Stomach smooth muscle (tissue), 2 donors: ENCODE measurements at regions not wholly inside any gene's neighbourhood (a gene's known extent, or its start where the extent isn't known, plus 50 kb on each side); places are given as distances from the start of the nearest gene placed in this dataset.

Experiments used
- H3K27ac ChIP-seq: one replicate; pipeline ENCODE4 v1.7.0; 2013; ENCODE audit warnings: mild to moderate bottlenecking, low read length, inconsistent platforms
- H3K27me3 ChIP-seq, 2 donors: one replicate each; pipeline ENCODE4 v1.7.0; 2013; ENCODE audit warnings: low read length in 2 of 2; ENCODE audit not compliant: insufficient read depth in 2 of 2, control insufficient read depth in 1 of 2
- H3K36me3 ChIP-seq, 2 donors: one replicate each; pipeline ENCODE4 v1.7.0; 2013; ENCODE audit warnings: low read length in 2 of 2; ENCODE audit not compliant: control insufficient read depth in 2 of 2, insufficient read depth in 2 of 2
- H3K4me1 ChIP-seq: one replicate; pipeline ENCODE4 v1.7.0; 2013; ENCODE audit warnings: low read length; ENCODE audit not compliant: control insufficient read depth, insufficient read depth
- H3K4me3 ChIP-seq, 2 donors: one replicate each; pipeline ENCODE4 v1.7.0; 2013; ENCODE audit warnings: low read length in 2 of 2
- H3K9ac ChIP-seq, 2 donors: one replicate each; pipeline ENCODE4 v1.7.0; 2013; ENCODE audit warnings: low read length in 2 of 2, mild to moderate bottlenecking in 1 of 2
- H3K9me3 ChIP-seq, 2 donors: one replicate each; pipeline ENCODE4 v1.7.0; 2013; ENCODE audit warnings: low read length in 2 of 2; ENCODE audit not compliant: control insufficient read depth in 2 of 2
- donor health status: healthy.
- donor health status: Pancreatic carcinoma.

DNA sequence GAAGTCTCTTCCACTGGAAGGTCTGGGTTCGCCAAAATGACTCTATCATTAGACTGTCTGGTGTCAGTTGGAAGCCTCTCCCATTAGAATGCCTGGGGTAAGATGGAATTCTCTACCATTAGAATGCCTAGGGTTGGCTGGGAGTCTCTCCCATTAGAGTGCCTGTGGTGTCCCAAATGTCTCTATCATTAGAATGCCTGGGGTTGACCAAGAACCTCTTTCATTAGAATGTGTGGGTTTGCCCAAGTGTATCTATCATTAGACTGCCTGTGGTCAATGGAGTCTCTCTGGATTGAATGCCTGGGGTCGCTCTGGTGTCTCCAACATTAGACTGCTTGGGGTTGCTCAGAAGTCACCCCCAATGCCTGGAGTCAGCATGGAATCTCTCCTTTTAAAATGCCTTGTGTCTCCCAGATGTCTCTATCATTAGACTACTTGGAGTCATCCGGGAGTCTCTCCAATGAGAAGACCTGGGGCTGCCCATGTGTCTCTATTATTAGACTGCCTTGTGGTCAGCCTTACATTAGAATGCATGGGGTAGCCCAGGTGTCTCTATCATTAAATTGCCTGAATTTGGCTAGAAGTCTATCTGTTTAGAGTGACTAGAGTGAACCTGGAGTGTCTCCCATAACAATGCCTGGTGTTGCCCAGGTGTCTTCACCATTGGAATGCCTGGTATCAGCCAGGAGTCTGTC is 1518.4 kb downstream of the UQCRFS1 start:
- H3K9ac ChIP-seq = no peak overlapping the region
- no peaks in the 10 kb centered on the region for H3K4me1 ChIP-seq
- peaks cover 4 to 19% of the 10 kb centered on the region in 2 donors for H3K9me3 ChIP-seq
- H3K27me3 ChIP-seq = no peaks in the 10 kb centered on the region
- no peaks in the 10 kb centered on the region for H3K36me3 ChIP-seq
- H3K27ac ChIP-seq = no peak overlapping the region
- H3K4me3 ChIP-seq = no peak overlapping the region

DNA sequence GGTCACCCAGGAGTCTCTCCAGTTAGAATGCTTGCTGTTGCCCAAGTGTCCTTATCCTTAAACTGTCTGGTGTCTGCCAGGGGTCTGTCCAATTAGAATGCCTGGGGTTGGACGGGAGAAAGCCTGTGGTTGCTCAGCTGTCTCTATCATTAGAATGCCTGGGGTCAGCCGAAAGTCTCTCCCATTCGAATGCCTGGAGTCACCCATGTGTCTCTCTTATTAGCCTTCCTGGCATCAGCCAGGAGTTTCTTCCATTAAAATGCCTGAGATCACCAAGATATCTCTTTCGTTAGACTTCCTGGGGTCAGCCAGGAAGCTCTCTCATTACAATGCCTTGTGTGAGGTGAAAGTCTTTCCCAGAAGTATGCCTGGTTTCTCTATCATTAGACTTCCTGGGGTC is 1521.0 kb downstream of the UQCRFS1 start:
- Histone ChIP-seq H3K4me1 (no peaks in the 10 kb centered on the region), H3K9me3 (peaks cover 4 to 19% of the 10 kb centered on the region in 2 donors), H3K4me3 (no peak overlapping the region)

DNA sequence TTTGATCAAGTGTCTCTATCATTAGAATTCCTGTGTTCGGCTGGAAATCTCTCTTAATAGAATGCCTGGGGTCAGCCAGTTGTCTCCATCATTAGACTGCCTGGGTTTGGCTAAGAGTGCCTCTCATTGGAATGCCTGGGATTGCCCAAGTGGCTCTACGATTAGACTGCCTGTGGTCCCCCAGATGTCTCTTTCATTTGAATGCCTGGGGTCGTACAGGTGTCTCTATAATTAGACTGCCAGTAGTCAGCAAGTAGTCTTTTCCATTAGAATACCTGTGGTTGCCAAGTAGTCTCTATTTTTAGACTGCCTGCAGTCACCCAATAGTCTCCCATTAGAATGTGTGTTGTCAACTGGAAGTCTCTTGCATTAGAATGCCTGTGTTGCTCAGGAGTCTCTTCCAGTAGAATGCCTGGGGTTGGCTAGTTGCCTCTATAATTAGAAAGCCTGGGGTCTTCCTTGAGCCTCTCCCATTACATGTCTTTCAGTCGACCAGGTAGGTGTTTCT is 1523.2 kb downstream of the UQCRFS1 start:
- H3K27ac ChIP-seq = no peak overlapping the region
- H3K9me3 ChIP-seq = peaks cover 4 to 16% of the 10 kb centered on the region in 2 donors
- H3K4me3 ChIP-seq = no peak overlapping the region
- H3K27me3 ChIP-seq = no peaks in the 10 kb centered on the region
- H3K36me3 ChIP-seq = no peaks in the 10 kb centered on the region
- no peak overlapping the region for H3K9ac ChIP-seq
- no peaks in the 10 kb centered on the region for H3K4me1 ChIP-seq

More for the DNA sequence above, 1521.0 kb downstream of the UQCRFS1 start:
- Histone ChIP-seq H3K9ac (no peak overlapping the region), H3K27me3 (no peaks in the 10 kb centered on the region), H3K27ac (no peak overlapping the region), H3K36me3 (no peaks in the 10 kb centered on the region)

DNA sequence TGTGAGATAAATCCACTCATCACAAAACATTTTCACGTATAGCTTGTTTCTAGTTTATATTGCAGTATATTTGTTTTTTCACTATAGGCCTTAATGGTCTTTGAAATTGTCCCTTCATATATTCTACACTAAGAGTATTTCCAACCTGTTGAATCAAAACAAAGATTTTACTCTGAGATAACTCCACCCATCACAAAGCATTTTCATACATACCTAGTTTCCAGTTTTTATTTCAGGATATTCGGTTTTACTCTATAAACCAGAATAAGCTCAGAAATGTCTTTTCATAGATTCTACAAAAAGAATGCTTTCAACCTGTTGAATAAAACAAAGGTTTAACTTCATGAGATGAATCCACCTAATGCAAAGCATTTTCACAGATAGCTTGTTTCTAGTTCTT is 1528.7 kb downstream of the UQCRFS1 start:
- Histone ChIP-seq H3K27me3 (no peaks in the 10 kb centered on the region), H3K9me3 (no peaks in the 10 kb centered on the region), H3K9ac (no peak overlapping the region), H3K4me1 (no peaks in the 10 kb centered on the region), H3K36me3 (no peaks in the 10 kb centered on the region), H3K4me3 (no peak overlapping the region), H3K27ac (no peak overlapping the region)

DNA sequence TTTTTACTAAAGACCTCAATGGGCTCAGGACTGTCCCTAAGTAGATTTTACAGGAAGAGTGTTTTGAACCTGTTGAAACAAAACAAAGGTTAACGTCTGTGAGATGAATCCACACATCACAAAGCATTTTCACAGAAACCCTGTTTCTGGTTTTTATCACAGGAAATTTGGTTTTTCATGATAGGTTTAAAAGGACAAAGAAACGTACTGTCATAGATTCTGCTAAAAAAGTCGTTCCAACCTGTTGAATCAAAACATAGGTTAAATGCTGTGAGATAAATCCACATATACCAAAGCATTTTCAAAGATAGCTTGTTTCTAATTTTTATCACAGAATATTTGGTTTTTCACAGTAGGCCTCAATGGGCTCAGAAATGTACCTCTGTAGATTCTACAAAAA is 1531.0 kb downstream of the UQCRFS1 start:
- H3K36me3 ChIP-seq = no peaks in the 10 kb centered on the region
- H3K9ac ChIP-seq = no peak overlapping the region
- H3K9me3 ChIP-seq = no peaks in the 10 kb centered on the region
- H3K4me3 ChIP-seq = no peak overlapping the region
- no peaks in the 10 kb centered on the region for H3K27me3 ChIP-seq
- H3K4me1 ChIP-seq = peaks cover 2% of the 10 kb centered on the region
- no peak overlapping the region for H3K27ac ChIP-seq

DNA sequence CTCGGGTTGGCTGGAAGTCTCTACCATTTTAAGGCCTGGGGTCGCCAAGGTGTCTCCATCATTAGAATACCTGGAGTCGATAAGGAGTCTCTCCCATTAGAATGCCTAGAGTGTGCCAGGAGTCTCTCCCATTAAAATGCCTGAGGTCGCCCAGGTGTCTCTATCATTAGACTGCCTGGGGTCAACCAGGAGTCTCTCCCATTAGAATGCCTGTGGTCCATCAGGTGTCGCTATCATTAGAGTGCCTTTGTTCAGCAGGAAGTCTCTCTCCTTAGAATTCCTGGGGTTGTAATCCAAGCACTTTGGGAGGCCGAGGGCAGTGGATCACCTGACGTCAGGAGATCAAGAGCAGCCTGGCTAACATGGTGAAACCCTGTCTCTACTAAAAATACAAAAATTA is 1533.0 kb downstream of the UQCRFS1 start:
- no peaks in the 10 kb centered on the region for H3K9me3 ChIP-seq

DNA sequence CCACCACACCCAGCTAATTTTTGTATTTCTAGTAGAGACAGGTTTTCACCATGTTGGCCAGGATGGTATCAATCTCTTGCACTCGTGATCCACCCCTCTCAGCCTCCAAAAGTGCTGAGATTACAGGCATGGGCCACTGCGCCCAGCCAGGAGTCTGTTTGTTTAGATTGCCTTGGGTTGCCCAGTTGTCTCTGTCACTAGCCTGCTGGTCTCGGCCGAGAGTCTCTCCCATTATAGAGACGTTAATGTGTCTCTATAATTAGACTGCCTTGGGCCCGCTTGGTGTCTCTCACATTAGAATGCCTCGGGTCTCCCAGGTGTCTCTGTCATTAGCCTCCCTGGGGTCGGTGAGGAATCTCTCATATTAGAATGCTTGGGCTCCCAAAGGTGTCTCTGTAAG is 1533.6 kb downstream of the UQCRFS1 start:
- peaks cover 3% of the 10 kb centered on the region for H3K4me1 ChIP-seq
- no peaks in the 10 kb centered on the region for H3K27me3 ChIP-seq
- no peaks in the 10 kb centered on the region for H3K36me3 ChIP-seq
- H3K27ac ChIP-seq = no peak overlapping the region
- H3K9me3 ChIP-seq = no peaks in the 10 kb centered on the region
- no peak overlapping the region for H3K4me3 ChIP-seq
- H3K9ac ChIP-seq = no peak overlapping the region

More for the DNA sequence above, 1533.0 kb downstream of the UQCRFS1 start:
- Histone ChIP-seq H3K9ac (no peak overlapping the region), H3K4me1 (peaks cover 3% of the 10 kb centered on the region), H3K4me3 (no peak overlapping the region), H3K27me3 (no peaks in the 10 kb centered on the region), H3K36me3 (no peaks in the 10 kb centered on the region), H3K27ac (no peak overlapping the region)

DNA sequence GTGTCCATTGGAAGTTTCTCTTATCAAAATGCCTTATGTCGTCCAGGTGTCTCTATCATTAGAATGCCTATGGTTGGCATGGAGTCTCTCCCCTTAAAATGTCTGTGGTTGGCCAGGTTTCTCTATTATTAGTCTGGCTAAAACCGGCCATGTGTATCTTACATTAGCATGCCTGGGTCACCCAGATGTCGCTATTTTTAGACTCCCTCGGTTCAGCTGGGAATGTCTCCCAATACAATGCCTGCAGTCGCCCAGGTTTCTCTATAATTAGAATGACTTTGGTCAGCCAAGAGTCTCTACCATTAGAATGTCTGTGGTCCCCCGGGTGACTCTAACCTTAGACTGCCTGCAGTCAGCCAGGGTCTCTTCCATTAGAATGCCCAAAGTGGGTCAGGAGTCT is 1536.1 kb downstream of the UQCRFS1 start:
- Histone ChIP-seq H3K27ac (no peak overlapping the region), H3K36me3 (no peaks in the 10 kb centered on the region), H3K27me3 (no peaks in the 10 kb centered on the region), H3K9me3 (no peaks in the 10 kb centered on the region), H3K4me3 (no peak overlapping the region), H3K4me1 (peaks cover 3% of the 10 kb centered on the region), H3K9ac (no peak overlapping the region)

DNA sequence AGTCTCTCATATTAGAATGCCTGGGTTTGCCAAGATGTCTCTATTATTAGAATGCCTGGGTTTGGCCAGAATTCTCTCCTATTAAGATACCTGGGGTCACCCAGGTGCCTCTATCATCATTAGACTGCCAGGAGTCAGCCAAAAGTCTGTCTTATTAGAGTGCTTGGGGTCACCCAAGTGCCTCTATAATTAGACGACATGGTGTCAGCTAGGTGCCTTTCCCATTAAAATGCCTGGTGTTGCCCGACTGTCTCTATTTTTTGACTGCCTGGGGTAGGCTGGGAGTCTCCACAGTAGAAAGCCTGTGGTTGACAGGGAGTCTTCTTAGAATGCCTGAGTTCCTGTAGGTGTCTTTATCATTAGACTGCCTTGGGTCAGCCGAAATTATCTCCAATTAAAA is 1536.6 kb downstream of the UQCRFS1 start:
- Histone ChIP-seq H3K36me3 (no peaks in the 10 kb centered on the region), H3K27me3 (no peaks in the 10 kb centered on the region), H3K4me1 (peaks cover 3% of the 10 kb centered on the region), H3K9me3 (no peaks in the 10 kb centered on the region), H3K4me3 (no peak overlapping the region), H3K9ac (no peak overlapping the region), H3K27ac (no peak overlapping the region)

DNA sequence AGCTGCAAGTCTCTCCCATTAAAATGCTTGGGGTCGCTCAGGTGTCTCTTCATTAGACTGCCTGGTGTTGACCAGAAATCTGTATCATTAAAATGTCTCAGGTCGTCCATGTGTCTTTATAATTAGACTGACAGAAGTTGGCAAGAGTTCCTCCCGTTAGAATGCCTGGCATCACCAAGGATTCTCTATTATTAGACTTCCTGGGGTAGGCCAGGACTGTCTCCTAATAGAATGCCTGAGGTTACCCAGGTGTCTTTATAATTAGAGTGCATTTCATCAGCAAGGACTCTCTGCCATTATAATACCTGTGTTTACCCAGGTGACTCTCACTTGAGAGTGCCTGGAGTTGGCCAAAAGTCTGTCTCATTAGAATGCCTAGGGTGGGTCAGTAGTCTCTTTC is 1537.2 kb downstream of the UQCRFS1 start:
- Histone ChIP-seq H3K9me3 (no peaks in the 10 kb centered on the region), H3K4me1 (peaks cover 3% of the 10 kb centered on the region), H3K27ac (no peak overlapping the region)

DNA sequence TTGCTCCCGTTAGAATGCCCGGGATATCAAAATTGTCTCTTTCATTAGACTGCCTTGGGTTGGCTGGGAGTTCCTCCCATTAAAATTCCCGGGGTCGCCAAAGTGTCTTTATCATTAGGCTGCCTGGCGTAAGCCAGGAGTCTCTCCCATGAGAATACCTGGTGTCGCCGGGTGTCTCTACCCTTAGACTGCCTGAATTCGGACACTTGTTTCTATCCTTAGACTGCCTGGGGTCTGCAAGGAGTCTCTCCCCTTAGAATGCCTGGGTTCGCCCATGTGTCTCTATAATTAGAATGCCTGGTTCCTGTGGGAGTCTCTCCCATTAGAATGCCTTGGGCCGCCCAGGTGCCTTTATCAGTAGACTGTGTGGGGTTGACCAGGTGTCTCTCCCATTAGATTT is 1538.2 kb downstream of the UQCRFS1 start:
- Histone ChIP-seq H3K27me3 (no peaks in the 10 kb centered on the region), H3K36me3 (no peaks in the 10 kb centered on the region), H3K4me3 (no peak overlapping the region), H3K27ac (no peak overlapping the region), H3K9me3 (no peaks in the 10 kb centered on the region), H3K9ac (no peak overlapping the region), H3K4me1 (peaks cover 3% of the 10 kb centered on the region)

More for the DNA sequence above, 1537.2 kb downstream of the UQCRFS1 start:
- H3K27me3 ChIP-seq = no peaks in the 10 kb centered on the region
- H3K36me3 ChIP-seq = no peaks in the 10 kb centered on the region
- no peak overlapping the region for H3K9ac ChIP-seq
- H3K4me3 ChIP-seq = no peak overlapping the region
